Nephron (organoid): ENCODE measurements at regions not wholly inside any gene's neighbourhood (a gene's known extent, or its start where the extent isn't known, plus 50 kb on each side); places are given as distances from the start of the nearest gene placed in this dataset.
"Not testable (repeated sequence)": the region's sequence is repeated elsewhere in the genome, so short reads cannot be mapped to it uniquely, and the experiment has no call there.

Experiments used
- H3K27ac Mint-ChIP-seq, 3 experiments: 2 replicates each; pipeline ENCODE4 v1.8.0; 2020; ENCODE audit warnings: mixed read lengths in 3 of 3, mild to moderate bottlenecking in 2 of 3, moderate library complexity in 1 of 3
- H3K27me3 Mint-ChIP-seq: 2 replicates; pipeline ENCODE4 v1.8.0; 2021; ENCODE audit warnings: low read depth, mild to moderate bottlenecking, moderate library complexity, mixed read lengths
- H3K36me3 Mint-ChIP-seq: 2 replicates; pipeline ENCODE4 v1.8.0; 2020; ENCODE audit warnings: low read depth, mixed read lengths
- H3K4me1 Mint-ChIP-seq: 2 replicates; pipeline ENCODE4 v1.8.0; 2020; ENCODE audit warnings: mixed read lengths
- H3K4me3 Mint-ChIP-seq, 3 experiments: 2 replicates each; pipeline ENCODE4 v1.8.0; 2020; ENCODE audit warnings: mild to moderate bottlenecking in 3 of 3, mixed read lengths in 3 of 3, moderate library complexity in 2 of 3
- H3K9me3 Mint-ChIP-seq: 2 replicates; pipeline ENCODE4 v1.8.0; 2020; ENCODE audit warnings: mixed read lengths
- CTCF ChIP-seq, 3 experiments: fragments of 200-600 bp; sonication (generic); IDR thresholded peaks; one replicate each; pipeline ENCODE4 v1.5.0; 2021; ENCODE audit warnings: antibody characterized with exemption in 3 of 3; ENCODE audit not compliant: unreplicated experiment in 3 of 3

- TF ChIP-seq CTCF (IDR thresholded peaks at IDR 0.05; ENCODE audit: unreplicated experiment in 3 of 3): no peak
- peaks cover 8% of the 10 kb centered on the region for H3K4me1 Mint-ChIP-seq
- no peaks in the 10 kb centered on the region for H3K27me3 Mint-ChIP-seq
- H3K27ac Mint-ChIP-seq: no peak overlapping the region
- H3K9me3 Mint-ChIP-seq: peaks cover 46% of the 10 kb centered on the region
- no peak overlapping the region for H3K4me3 Mint-ChIP-seq
- H3K36me3 Mint-ChIP-seq: peaks cover 11% of the 10 kb centered on the region
Measured at GRCh38 chrX:40864972-40865371, 129.6 kb upstream of the MED14 start.

GRCh38 chrX:40866893-40867292, 131.6 kb upstream of the MED14 start:
- peak overlapping the region in 2 of 3 experiments; percentile 76 to 82 for H3K27ac Mint-ChIP-seq

GRCh38 chrX:40867352-40867751, 132.0 kb upstream of the MED14 start:
- Mint-ChIP-seq H3K27me3 (peaks cover 3% of the 10 kb centered on the region), H3K4me3 (no peak overlapping the region), H3K36me3 (peaks cover 7% of the 10 kb centered on the region), H3K4me1 (peaks cover 15% of the 10 kb centered on the region), H3K27ac (peak overlapping the region in 2 of 3 experiments; percentile 76 to 82), H3K9me3 (peaks cover 35% of the 10 kb centered on the region)
- TF ChIP-seq CTCF (IDR thresholded peaks at IDR 0.05; ENCODE audit: unreplicated experiment in 3 of 3): no peak

More at GRCh38 chrX:40866893-40867292, 131.6 kb upstream of the MED14 start:
- Mint-ChIP-seq H3K4me3 (no peak overlapping the region), H3K36me3 (peaks cover 7% of the 10 kb centered on the region), H3K9me3 (peaks cover 35% of the 10 kb centered on the region), H3K4me1 (peaks cover 14% of the 10 kb centered on the region), H3K27me3 (peaks cover 3% of the 10 kb centered on the region)
- no peak for TF ChIP-seq CTCF (IDR thresholded peaks at IDR 0.05; ENCODE audit: unreplicated experiment in 3 of 3)

GRCh38 chrX:40868868-40869267, 133.5 kb upstream of the MED14 start:
- peaks cover 25% of the 10 kb centered on the region for H3K9me3 Mint-ChIP-seq
- no peak overlapping the region for H3K4me3 Mint-ChIP-seq
- peaks cover 3% of the 10 kb centered on the region for H3K36me3 Mint-ChIP-seq
- peaks cover 3% of the 10 kb centered on the region for H3K27me3 Mint-ChIP-seq
- no peak overlapping the region for H3K27ac Mint-ChIP-seq
- peaks cover 15% of the 10 kb centered on the region for H3K4me1 Mint-ChIP-seq
- TF ChIP-seq CTCF (IDR thresholded peaks at IDR 0.05; ENCODE audit: unreplicated experiment in 3 of 3): no peak

- Mint-ChIP-seq H3K9me3 (peaks cover 18% of the 10 kb centered on the region), H3K4me1 (peaks cover 15% of the 10 kb centered on the region)
- H3K36me3 Mint-ChIP-seq, H3K27ac Mint-ChIP-seq, H3K4me3 Mint-ChIP-seq, H3K27me3 Mint-ChIP-seq: not testable (repeated sequence)
Measured at GRCh38 chrX:40870982-40871381, 135.6 kb upstream of the MED14 start.

GRCh38 chrX:40871385-40872082, 136.2 kb upstream of the MED14 start:
- Mint-ChIP-seq H3K4me3 (no peak overlapping the region), H3K4me1 (peaks cover 15% of the 10 kb centered on the region), H3K36me3 (no peaks in the 10 kb centered on the region), H3K27ac (peak overlapping the region; percentile 71 to 77 (median 74)), H3K9me3 (peaks cover 16% of the 10 kb centered on the region), H3K27me3 (peaks cover 3% of the 10 kb centered on the region)
- no peak for TF ChIP-seq CTCF (IDR thresholded peaks at IDR 0.05; ENCODE audit: unreplicated experiment in 3 of 3)
